HUES6 (cell line): ENCODE measurements at regions not wholly inside any gene's neighbourhood (a gene's known extent, or its start where the extent isn't known, plus 50 kb on each side); places are given as distances from the start of the nearest gene placed in this dataset.
"Not testable (repeated sequence)": the region's sequence is repeated elsewhere in the genome, so short reads cannot be mapped to it uniquely, and the experiment has no call there.

Source experiments
- H3K27ac ChIP-seq: 2 replicates; pipeline ENCODE4 v1.7.0; 2013; ENCODE audit warnings: low read depth, mild to moderate bottlenecking, low read length, inconsistent platforms
- H3K27me3 ChIP-seq: 2 replicates; pipeline ENCODE4 v1.6.1; 2013; ENCODE audit warnings: low read length; ENCODE audit not compliant: control insufficient read depth, insufficient read depth
- H3K36me3 ChIP-seq: 2 replicates; pipeline ENCODE4 v1.6.1; 2013; ENCODE audit warnings: low read length; ENCODE audit not compliant: control insufficient read depth, insufficient read depth
- H3K4me1 ChIP-seq: 2 replicates; pipeline ENCODE4 v1.6.1; 2013; ENCODE audit warnings: low read length; ENCODE audit not compliant: control insufficient read depth, insufficient read depth
- H3K4me3 ChIP-seq: 2 replicates; pipeline ENCODE4 v1.5.1; 2013; ENCODE audit warnings: low read depth, low read length
- H3K9ac ChIP-seq: one replicate; pipeline ENCODE4 v1.6.1; 2013; ENCODE audit warnings: mild to moderate bottlenecking, low read length
- H3K9me3 ChIP-seq: 2 replicates; pipeline ENCODE4 v1.6.1; 2013; ENCODE audit warnings: low read depth, low read length; ENCODE audit not compliant: control insufficient read depth, insufficient read depth

DNA sequence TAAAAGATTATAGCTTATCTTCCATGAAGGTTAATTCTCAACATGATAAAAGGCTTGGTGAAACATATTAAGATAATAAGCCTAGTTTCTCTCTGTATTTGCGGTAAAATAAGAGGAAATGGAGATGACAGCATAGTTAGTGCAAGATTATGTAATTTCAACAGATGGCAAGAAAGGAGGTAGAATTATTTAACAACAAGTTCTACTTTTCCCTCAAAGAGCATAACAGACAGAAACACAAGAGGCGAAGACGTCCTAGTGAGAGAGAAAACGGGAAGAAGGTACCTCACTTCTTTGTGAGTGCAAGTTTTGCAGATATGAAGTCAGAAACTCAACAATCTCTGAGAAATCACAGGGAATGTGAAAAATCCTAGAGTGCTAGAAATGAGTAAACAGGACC is 144.8 kb upstream of the ADCY2 start:
- H3K4me3 ChIP-seq = no peak overlapping the region
- H3K36me3 ChIP-seq = no peaks in the 10 kb centered on the region
- no peaks in the 10 kb centered on the region for H3K27me3 ChIP-seq
- H3K9me3 ChIP-seq = peaks cover 2% of the 10 kb centered on the region; the same call in 1 of the 2 replicates
- H3K9ac ChIP-seq = no peak overlapping the region
- H3K27ac ChIP-seq = no peak overlapping the region
- no peaks in the 10 kb centered on the region for H3K4me1 ChIP-seq

DNA sequence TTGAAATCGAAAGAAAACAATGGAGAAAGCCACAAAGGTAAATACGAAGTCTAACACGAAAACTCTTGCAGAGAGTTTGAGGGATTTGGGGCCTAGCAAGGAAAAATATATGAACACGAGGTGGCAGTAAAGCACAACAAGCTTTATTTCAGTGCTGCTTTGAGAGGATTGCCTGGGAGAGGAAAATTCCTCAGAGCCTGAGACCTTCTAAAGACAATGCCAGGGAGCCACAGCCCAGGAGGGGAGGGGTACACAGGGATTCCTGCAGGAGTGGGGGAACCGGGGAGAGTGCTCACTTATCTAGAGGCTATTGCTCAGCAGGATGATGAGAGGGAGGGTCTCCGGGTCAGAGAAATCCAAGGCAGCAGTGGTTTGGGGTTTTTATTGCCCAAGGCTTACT is 134.9 kb upstream of the ADCY2 start:
- Histone ChIP-seq H3K9ac (peak overlapping the region; percentile 62), H3K4me3 (peak overlapping the region; percentile 30; the same call in 1 of the 2 replicates), H3K4me1 (peaks cover 29% of the 10 kb centered on the region), H3K9me3 (no peaks in the 10 kb centered on the region; the same call in 1 of the 2 replicates), H3K27ac (peak overlapping the region; percentile 80; the same call in 1 of the 2 replicates), H3K27me3 (no peaks in the 10 kb centered on the region), H3K36me3 (peaks cover 13% of the 10 kb centered on the region; the same call in 1 of the 2 replicates)

- Histone ChIP-seq H3K9ac (peak overlapping the region; percentile 62), H3K36me3 (peaks cover 18% of the 10 kb centered on the region; the same call in 1 of the 2 replicates), H3K9me3 (no peaks in the 10 kb centered on the region; the same call in 1 of the 2 replicates), H3K4me1 (peaks cover 29% of the 10 kb centered on the region), H3K27me3 (no peaks in the 10 kb centered on the region), H3K27ac (peak overlapping the region; percentile 80; the same call in 1 of the 2 replicates), H3K4me3 (peak overlapping the region; percentile 30; the same call in 1 of the 2 replicates)
Measured at GRCh38 chr5:7261900-7262299, 134.0 kb upstream of the ADCY2 start.

GRCh38 chr5:7263398-7264015 is 132.4 kb upstream of the ADCY2 start:
- H3K9me3 ChIP-seq, H3K27me3 ChIP-seq: not testable (repeated sequence)
- Histone ChIP-seq H3K36me3 (peaks cover 22% of the 10 kb centered on the region; the same call in 1 of the 2 replicates), H3K4me1 (peaks cover 28% of the 10 kb centered on the region), H3K27ac (peak overlapping the region; percentile 95), H3K9ac (peak overlapping the region; percentile 84), H3K4me3 (peak overlapping the region; percentile 36; the same call in 1 of the 2 replicates)

GRCh38 chr5:7265776-7266175 is 130.2 kb upstream of the ADCY2 start:
- not testable (repeated sequence) for H3K4me3 ChIP-seq, H3K9ac ChIP-seq, H3K9me3 ChIP-seq, H3K27ac ChIP-seq, H3K27me3 ChIP-seq
- peaks cover 22% of the 10 kb centered on the region; the same call in 1 of the 2 replicates for H3K36me3 ChIP-seq
- peaks cover 34% of the 10 kb centered on the region for H3K4me1 ChIP-seq

DNA sequence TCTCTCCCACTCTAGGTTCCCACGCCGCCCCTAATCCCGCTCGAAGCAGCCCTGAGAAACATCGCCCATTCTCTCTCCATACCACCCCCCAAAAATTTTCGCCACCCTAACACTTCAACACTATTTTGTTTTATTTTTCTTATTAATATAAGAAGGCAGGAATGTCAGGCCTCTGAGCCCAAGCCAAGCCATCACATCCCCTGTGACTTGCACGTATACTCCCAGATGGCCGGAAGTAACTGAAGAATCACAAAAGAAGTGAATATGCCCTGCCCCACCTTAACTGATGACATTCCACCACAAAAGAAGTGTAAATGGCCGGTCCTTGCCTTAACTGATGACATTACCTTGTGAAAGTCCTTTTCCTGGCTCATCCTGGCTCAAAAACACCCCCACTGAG is 127.2 kb upstream of the ADCY2 start:
- H3K27me3 ChIP-seq, H3K27ac ChIP-seq, H3K4me3 ChIP-seq, H3K9me3 ChIP-seq: not testable (repeated sequence)
- Histone ChIP-seq H3K9ac (peak overlapping the region; percentile 29), H3K4me1 (peaks cover 21% of the 10 kb centered on the region), H3K36me3 (peaks cover 34% of the 10 kb centered on the region; the same call in 1 of the 2 replicates)

- peaks cover 12% of the 10 kb centered on the region for H3K9me3 ChIP-seq
- peaks cover 32% of the 10 kb centered on the region; the same call in 1 of the 2 replicates for H3K36me3 ChIP-seq
- peaks cover 21% of the 10 kb centered on the region for H3K4me1 ChIP-seq
- H3K4me3 ChIP-seq = no peak overlapping the region
- H3K27me3 ChIP-seq = no peaks in the 10 kb centered on the region
- peak overlapping the region; percentile 74 for H3K9ac ChIP-seq
- peak overlapping the region; percentile 93 for H3K27ac ChIP-seq
Measured at GRCh38 chr5:7269591-7270274, 126.2 kb upstream of the ADCY2 start.

DNA sequence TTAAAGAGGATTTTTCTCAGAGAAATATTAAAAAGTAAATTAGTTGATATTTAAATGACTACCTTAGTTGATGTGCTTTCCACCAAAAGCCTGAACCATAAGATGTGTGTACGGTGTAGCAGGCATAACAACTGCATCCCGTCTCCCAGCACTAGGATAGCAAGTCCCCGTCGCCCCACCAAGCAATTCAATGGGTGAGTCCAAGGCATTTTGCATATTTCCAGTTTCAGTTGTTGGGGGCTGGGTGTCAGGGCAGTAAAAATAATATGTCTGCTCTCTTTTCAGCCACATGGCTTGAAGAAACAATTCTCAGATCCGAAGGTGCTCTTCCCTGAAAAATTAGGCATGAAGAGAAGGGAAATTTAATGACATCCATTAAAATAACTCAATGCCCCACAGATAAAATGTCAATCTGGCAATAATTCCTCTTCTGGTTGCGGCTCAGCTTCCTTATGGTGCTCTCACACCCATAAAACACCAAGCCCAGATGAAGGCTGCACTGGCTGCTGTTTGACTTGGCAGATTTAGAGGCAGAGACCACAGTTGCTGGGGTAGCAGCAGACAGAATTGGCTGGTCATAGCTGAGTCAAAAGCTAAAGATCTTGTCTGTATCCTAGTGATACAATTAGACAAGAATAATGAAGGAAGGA is 124.4 kb upstream of the ADCY2 start:
- Histone ChIP-seq H3K27me3 (no peaks in the 10 kb centered on the region), H3K4me1 (peaks cover 21% of the 10 kb centered on the region), H3K36me3 (peaks cover 27% of the 10 kb centered on the region; the same call in 1 of the 2 replicates), H3K9ac (no peak overlapping the region), H3K4me3 (no peak overlapping the region), H3K27ac (peak overlapping the region; percentile 47; the same call in 1 of the 2 replicates), H3K9me3 (peaks cover 16% of the 10 kb centered on the region)

DNA sequence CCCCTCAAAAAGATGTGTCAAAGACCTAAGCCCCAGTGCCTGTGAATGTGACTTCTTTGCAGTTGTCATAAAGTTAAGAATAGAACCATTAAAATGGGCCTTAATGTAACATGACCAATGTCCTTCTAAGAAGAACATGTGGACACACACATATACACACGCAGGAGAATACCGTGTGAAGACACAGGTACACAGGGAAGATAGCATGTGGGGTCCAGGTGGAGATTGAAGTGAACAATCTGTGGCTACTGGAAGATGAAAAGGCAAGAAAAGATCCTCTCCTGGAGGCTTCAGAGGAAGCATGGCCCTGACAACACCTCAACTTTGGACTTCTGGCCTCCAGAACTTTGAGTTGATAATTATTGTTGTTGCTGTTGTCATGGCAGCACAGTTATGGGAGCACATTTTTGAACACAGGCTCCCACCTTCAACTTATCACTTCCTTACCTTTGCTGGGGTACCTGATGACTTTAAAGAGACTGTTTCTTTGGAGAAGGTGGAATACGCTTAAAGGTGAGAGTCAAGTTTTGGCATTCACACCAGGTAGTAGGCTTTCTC is 123.5 kb upstream of the ADCY2 start:
- no peak overlapping the region for H3K4me3 ChIP-seq
- H3K27me3 ChIP-seq = no peaks in the 10 kb centered on the region
- no peak overlapping the region for H3K9ac ChIP-seq
- H3K27ac ChIP-seq = no peak overlapping the region
- H3K36me3 ChIP-seq = peaks cover 22% of the 10 kb centered on the region; the same call in 1 of the 2 replicates
- H3K9me3 ChIP-seq = peaks cover 17% of the 10 kb centered on the region
- peaks cover 21% of the 10 kb centered on the region for H3K4me1 ChIP-seq

DNA sequence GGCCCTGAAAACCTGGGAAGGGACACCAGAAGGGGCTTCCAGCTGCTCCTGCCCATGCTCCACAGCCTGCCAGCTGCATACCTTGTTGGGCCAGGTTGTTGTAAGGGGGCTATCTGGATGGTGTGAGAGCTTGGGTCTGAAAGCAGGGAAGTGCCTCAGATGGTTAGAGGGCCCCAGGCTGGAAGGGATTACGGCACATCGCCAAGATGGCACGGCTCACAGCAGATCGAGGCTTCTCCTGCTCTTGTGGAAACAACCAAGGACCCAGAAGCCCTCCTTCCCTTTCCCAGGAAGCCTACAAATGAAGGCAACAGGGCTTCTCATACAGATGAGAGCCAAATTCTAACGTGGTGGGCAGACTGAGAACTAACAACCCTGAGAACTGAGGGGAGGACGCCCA is 121.7 kb upstream of the ADCY2 start:
- Histone ChIP-seq H3K9ac (no peak overlapping the region), H3K4me1 (peaks cover 17% of the 10 kb centered on the region), H3K27me3 (no peaks in the 10 kb centered on the region), H3K9me3 (peaks cover 17% of the 10 kb centered on the region), H3K36me3 (peaks cover 20% of the 10 kb centered on the region; the same call in 1 of the 2 replicates), H3K4me3 (no peak overlapping the region), H3K27ac (no peak overlapping the region; the same call in 1 of the 2 replicates)
